ENCODE measurements at regions not wholly inside any gene's neighbourhood (a gene's known extent, or its start where the extent isn't known, plus 50 kb on each side); places are given as distances from the start of the nearest gene placed in this dataset.

DNA sequence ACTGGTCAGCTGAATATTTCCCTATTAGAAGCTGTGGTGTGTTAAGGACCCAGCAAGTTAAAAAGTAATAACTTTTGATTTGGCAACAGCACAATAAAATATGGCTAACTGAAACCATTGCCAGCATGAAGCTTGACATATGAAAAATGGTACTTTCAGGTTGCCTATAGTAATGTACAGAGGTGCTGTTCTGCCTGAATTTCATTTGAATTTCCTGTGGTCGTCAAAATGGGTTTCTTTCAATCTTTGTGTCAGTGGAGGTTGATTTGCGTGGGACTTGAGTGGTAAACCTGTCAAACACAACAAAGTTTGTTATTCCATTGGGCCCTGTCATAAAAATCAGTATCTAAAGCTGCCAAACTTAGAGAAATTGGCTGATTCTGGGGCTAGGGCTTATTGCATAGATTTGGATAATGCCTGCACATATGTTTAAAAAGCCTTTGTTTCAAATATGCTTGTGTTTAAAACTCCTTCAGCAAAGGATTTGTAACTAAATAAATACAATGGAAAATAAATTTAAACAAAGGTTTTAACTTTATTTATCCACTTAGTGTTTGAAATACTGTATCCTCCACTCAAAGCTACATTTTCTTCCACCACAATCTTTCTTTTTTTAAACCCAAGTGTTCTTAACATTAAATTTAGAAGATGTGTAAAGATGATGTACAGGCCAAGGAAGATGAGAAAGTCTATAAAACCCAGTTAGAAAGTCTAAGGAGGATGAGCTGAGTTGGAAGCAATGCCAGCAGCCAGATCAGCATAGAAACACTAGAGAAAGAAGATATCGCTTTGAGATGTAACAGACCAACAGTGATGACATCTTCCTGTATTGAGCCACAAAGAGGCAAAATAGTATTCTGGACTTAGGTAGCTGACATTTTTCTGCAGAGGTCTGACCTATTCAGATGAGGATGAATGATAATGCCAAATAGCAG is 134.8 kb upstream of the GIMD1 start:
- TF ChIP-seq, protein P1, sequence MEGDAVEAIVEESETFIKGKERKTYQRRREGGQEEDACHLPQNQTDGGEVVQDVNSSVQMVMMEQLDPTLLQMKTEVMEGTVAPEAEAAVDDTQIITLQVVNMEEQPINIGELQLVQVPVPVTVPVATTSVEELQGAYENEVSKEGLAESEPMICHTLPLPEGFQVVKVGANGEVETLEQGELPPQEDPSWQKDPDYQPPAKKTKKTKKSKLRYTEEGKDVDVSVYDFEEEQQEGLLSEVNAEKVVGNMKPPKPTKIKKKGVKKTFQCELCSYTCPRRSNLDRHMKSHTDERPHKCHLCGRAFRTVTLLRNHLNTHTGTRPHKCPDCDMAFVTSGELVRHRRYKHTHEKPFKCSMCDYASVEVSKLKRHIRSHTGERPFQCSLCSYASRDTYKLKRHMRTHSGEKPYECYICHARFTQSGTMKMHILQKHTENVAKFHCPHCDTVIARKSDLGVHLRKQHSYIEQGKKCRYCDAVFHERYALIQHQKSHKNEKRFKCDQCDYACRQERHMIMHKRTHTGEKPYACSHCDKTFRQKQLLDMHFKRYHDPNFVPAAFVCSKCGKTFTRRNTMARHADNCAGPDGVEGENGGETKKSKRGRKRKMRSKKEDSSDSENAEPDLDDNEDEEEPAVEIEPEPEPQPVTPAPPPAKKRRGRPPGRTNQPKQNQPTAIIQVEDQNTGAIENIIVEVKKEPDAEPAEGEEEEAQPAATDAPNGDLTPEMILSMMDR (IDR thresholded peaks at IDR 0.05; ENCODE audit: insufficient read depth, low read depth, low read length) = no peak
- TF ChIP-seq EZH2 (IDR thresholded peaks at IDR 0.05; ENCODE audit: insufficient read depth, low read length) = no peak

All from astrocyte (in vitro differentiated cells and primary cell).